GM12891 (cell line): ENCODE measurements at regions not wholly inside any gene's neighbourhood (a gene's known extent, or its start where the extent isn't known, plus 50 kb on each side); places are given as distances from the start of the nearest gene placed in this dataset.

Experiments
- PAX5 ChIP-seq: IDR thresholded peaks from 2 replicates; pipeline ENCODE4 v1.6.1; 2011; ENCODE audit warnings: low read length, moderate library complexity, mild to moderate bottlenecking; ENCODE audit not compliant: insufficient read depth, severe bottlenecking
- POLR2A ChIP-seq: IDR thresholded peaks from 2 replicates; pipeline ENCODE4 v1.6.1; 2011; ENCODE audit warnings: low read depth, low read length, control low read depth
- POLR2AphosphoS5 ChIP-seq: IDR thresholded peaks from 2 replicates; pipeline ENCODE4 v1.6.1; 2011; ENCODE audit warnings: low read depth, low read length, control low read depth
- SPI1 ChIP-seq: IDR thresholded peaks from 2 replicates; pipeline ENCODE4 v1.6.1; 2011; ENCODE audit warnings: low read depth, low read length, control low read depth
- TAF1 ChIP-seq: IDR thresholded peaks from 2 replicates; pipeline ENCODE4 v1.6.1; 2011; ENCODE audit warnings: low read depth, low read length, control low read depth

- TF ChIP-seq POLR2AphosphoS5 (no peak), POLR2A (no peak), TAF1 (no peak), SPI1 (no peak), PAX5 (no peak)
Measured at GRCh38 chr6:40244699-40245098, 310.4 kb upstream of the MOCS1 start.
